PC-3 (cell line): ENCODE measurements at regions not wholly inside any gene's neighbourhood (a gene's known extent, or its start where the extent isn't known, plus 50 kb on each side); places are given as distances from the start of the nearest gene placed in this dataset.

Source experiments
- EZH2 ChIP-seq: fragments of 300-600 bp; sonication (generic); IDR thresholded peaks from one replicate; pipeline ENCODE4 v1.6.1; 2017; ENCODE audit warnings: antibody characterized with exemption, mild to moderate bottlenecking, low read length; ENCODE audit not compliant: unreplicated experiment
- EZH2phosphoT487 ChIP-seq: fragments of 300-600 bp; sonication (generic); IDR thresholded peaks from 2 replicates; pipeline ENCODE4 v1.6.1; 2018; ENCODE audit warnings: mild to moderate bottlenecking, antibody characterized with exemption, low read length, borderline replicate concordance
- TF ChIP-seq, protein P1 (sequence below): fragments of 300-600 bp; sonication (generic); conservative IDR thresholded peaks from 2 replicates; pipeline ENCODE4 v1.5.1; 2017; ENCODE audit warnings: antibody characterized with exemption, low read depth, mild to moderate bottlenecking, low read length

GRCh38 chr4:181388061-181388460, 855.1 kb upstream of the TENM3 start:
- TF ChIP-seq EZH2phosphoT487 (no peak), EZH2 (no peak)
- TF ChIP-seq, protein P1, sequence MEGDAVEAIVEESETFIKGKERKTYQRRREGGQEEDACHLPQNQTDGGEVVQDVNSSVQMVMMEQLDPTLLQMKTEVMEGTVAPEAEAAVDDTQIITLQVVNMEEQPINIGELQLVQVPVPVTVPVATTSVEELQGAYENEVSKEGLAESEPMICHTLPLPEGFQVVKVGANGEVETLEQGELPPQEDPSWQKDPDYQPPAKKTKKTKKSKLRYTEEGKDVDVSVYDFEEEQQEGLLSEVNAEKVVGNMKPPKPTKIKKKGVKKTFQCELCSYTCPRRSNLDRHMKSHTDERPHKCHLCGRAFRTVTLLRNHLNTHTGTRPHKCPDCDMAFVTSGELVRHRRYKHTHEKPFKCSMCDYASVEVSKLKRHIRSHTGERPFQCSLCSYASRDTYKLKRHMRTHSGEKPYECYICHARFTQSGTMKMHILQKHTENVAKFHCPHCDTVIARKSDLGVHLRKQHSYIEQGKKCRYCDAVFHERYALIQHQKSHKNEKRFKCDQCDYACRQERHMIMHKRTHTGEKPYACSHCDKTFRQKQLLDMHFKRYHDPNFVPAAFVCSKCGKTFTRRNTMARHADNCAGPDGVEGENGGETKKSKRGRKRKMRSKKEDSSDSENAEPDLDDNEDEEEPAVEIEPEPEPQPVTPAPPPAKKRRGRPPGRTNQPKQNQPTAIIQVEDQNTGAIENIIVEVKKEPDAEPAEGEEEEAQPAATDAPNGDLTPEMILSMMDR = no peak
